HG02885 (cell line): ENCODE measurements at regions not wholly inside any gene's neighbourhood (a gene's known extent, or its start where the extent isn't known, plus 50 kb on each side); places are given as distances from the start of the nearest gene placed in this dataset.
A peak's percentile ranks its signal among the peaks of the same experiment; 100 is the strongest.
"Not testable (repeated sequence)": the region's sequence is repeated elsewhere in the genome, so short reads cannot be mapped to it uniquely, and the experiment has no call there.

ENCODE experiments used
- ATAC-seq: cut with Tn5 transposase; IDR thresholded peaks from one replicate; pipeline ENCODE4 v1.9.1; 2021; ENCODE audit warnings: mild to moderate bottlenecking; ENCODE audit not compliant: unreplicated experiment, poor library complexity

- ATAC-seq: no peak
Measured at GRCh38 chr18:25592804-25593360, 240.9 kb upstream of the ZNF521 start.

GRCh38 chr18:25590456-25590855, 238.5 kb upstream of the ZNF521 start:
- no peak for ATAC-seq

- ATAC-seq: no peak
Measured at GRCh38 chr18:25587545-25587944, 235.6 kb upstream of the ZNF521 start.

- ATAC-seq: no peak
Measured at GRCh38 chr18:25568986-25569385, 217.0 kb upstream of the ZNF521 start.

- ATAC-seq: no peak
Measured at GRCh38 chr18:25563816-25564683, 212.1 kb upstream of the ZNF521 start.

GRCh38 chr18:25563346-25563745, 211.4 kb upstream of the ZNF521 start:
- no peak for ATAC-seq

- ATAC-seq: peak; percentile 51
Measured at GRCh38 chr18:25561918-25562317, 210.0 kb upstream of the ZNF521 start.

- no peak for ATAC-seq
Measured at GRCh38 chr18:25560369-25560768, 208.4 kb upstream of the ZNF521 start.

GRCh38 chr18:25557011-25557410, 205.0 kb upstream of the ZNF521 start:
- no peak for ATAC-seq

GRCh38 chr18:25553631-25554263, 201.8 kb upstream of the ZNF521 start:
- ATAC-seq: no peak

- ATAC-seq: no peak
Measured at GRCh38 chr18:25544546-25545287, 192.8 kb upstream of the ZNF521 start.

GRCh38 chr18:25538175-25538922, 186.4 kb upstream of the ZNF521 start:
- ATAC-seq: no peak

GRCh38 chr18:25535495-25535894, 183.5 kb upstream of the ZNF521 start:
- peak; percentile 68 for ATAC-seq

- no peak for ATAC-seq
Measured at GRCh38 chr18:25534401-25534800, 182.4 kb upstream of the ZNF521 start.

- ATAC-seq: no peak
Measured at GRCh38 chr18:25533218-25533617, 181.3 kb upstream of the ZNF521 start.

GRCh38 chr18:25531207-25531606, 179.2 kb upstream of the ZNF521 start:
- ATAC-seq: no peak

GRCh38 chr18:25525789-25526188, 173.8 kb upstream of the ZNF521 start:
- not testable (repeated sequence) for ATAC-seq

- ATAC-seq: peak; percentile 99
Measured at GRCh38 chr18:25518716-25519053, 166.7 kb upstream of the ZNF521 start.

- peak; percentile 40 for ATAC-seq
Measured at GRCh38 chr18:25517881-25518715, 166.1 kb upstream of the ZNF521 start.
